Inflammatory macrophage treated with lipopolysaccharide for 4 hours (primary cell): ENCODE measurements at regions not wholly inside any gene's neighbourhood (a gene's known extent, or its start where the extent isn't known, plus 50 kb on each side); places are given as distances from the start of the nearest gene placed in this dataset.
"Not testable (repeated sequence)": the region's sequence is repeated elsewhere in the genome, so short reads cannot be mapped to it uniquely, and the experiment has no call there.

Source experiments
- DNase-seq: peaks from one replicate; pipeline ENCODE4 v3.0.0-alpha.2; 2020

DNA sequence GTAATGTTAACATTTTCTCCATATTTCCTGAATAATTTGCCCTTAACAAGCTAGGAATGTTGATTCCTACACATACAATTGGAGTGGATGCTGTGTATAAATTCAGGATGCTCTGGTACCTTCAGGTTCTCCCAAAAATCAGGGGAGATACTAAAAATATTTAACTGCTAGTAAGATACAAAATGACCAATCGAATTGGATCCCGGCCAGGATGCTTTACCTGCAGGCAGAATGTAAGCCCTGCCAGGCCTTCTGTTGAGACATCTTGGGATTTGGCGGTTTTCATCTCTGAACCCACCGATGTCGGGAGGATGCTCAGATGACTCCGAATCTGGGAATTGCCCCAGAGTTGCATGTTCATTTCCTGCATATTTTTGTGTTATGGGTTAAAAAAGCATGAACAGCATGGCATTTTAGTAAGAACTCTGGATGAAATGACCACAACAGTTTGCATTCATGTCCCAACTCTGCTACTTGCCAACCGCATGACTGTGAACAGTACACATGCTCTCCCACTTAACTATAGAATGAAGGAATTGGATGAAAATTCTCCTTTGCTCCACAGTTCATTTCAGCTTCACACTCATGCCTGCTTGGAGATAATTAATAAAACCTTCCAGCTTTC lies 241.4 kb upstream of the TBL1XR1 start:
- DNase-seq, result no peak

DNA sequence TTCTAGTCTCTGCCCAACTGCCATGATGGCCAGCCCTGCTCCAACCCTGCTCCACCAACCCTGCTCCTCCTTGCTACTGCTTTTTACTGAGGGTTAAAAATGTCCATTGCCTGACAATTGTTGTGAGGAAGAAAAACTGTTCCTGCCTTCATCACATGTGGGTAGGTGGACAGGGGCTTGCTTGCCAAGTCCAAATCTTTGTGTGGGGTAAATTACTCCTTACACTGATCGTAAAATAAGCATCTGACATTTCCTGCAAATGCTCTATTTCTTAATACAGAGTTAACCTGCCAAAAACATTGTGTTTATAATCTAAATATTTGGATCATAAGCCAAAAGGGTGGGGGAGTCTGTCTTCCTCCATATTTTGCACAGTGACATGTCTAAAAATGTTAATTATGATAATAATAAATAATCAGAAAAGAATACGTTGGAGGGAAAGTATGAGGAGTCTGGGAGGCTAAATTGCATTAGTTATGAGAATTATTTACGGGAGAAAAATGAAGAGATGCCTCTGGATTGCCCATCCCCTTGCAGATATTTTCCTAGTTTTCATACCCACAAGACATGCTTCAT lies 242.5 kb upstream of the TBL1XR1 start:
- no peak for DNase-seq

DNA sequence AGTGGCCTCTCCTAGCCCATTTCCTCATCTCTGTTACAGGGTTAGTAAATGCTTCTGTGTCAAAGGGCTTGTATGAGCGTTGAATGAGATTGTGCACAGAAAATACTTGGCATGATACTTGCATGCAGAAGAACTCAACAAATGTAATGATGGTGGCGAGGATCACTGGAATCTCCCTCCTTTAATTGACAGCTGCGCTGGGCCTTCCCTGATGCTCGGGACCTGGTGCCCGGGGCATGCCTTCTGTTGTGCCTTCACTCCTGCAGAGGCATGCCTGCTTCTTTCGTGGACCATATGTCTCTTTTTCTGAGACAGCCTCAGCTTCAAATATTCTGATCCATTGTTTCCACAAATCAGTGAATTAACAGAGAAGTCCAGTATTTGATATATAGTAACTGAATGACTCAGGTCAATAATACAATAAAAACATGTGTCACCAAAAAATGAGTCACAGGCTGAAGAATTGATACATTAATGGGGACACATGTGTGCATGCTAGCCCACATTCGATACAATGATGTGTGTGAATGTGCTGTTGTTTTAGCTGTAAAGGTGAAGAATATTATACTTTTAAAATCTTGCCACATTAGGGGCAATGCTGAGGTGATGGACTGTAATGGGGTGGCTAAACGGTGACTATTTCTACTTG lies 243.3 kb upstream of the TBL1XR1 start:
- no peak for DNase-seq

DNA sequence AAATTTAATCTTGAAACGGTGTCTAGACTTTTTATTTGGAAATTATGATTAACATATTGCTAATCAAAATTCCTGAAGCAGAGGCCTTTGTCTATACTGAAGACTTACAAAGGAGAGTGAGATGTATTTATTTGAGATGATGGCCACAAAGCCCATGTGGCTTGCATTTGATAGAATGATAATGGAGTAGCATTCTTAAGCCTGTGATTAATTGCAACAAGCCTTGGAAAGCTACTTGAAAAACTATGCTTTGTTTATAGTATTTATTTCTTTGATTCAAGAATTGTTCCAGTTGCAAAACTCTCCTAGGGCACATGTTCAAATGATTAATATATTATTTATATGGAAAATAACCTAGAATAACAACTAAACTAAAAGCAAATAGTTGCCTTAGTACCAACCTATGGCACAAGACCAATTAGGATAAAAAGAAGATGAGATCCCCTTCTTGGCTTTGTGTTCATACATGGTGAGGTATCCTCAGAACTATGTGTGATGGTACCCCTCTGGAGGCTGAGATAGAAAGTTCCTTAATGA lies 244.1 kb upstream of the TBL1XR1 start:
- DNase-seq, result no peak

- DNase-seq, result peak; percentile 77
Observed at GRCh38 chr3:177441813-177442646, 244.7 kb upstream of the TBL1XR1 start.

DNA sequence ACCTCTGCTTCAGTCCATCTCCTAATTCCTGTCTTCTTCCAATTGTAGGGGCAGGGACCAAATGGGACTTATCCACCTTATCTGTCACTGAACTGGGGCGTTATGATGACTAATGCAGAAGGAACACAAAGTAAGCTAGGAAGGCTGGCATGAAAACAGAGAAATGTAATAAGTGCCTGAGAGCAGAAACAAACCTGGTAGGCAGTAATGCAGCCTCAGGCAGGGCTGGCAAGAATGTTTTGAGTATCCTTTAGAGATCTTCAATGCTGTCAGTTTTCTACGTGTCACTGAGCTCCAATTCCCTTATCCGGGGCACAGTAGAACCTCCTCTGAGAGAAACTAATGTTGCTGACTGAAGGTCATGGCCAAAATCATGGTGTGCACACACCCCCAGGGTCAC lies 246.2 kb upstream of the TBL1XR1 start:
- DNase-seq, result no peak

DNA sequence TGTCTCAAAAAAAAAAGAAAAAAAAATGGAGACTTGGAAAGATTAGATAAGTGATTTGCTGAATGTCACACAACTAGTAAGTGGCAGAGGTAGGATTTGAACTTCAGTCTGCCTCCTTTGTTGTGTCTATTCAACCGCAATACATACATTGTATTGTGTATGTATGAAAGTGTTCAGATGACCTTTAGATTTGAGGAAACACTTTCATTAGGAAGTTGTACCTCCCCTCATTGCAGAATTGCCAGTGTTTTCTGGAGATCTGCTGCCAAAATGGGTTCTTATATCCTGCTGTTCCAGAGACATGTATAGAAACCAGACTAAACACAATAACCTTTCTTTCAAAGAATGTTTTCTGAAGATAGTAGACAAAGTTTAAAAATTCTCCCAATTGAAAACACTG lies 247.4 kb upstream of the TBL1XR1 start:
- peak; percentile 54 for DNase-seq

- no peak for DNase-seq
Observed at GRCh38 chr3:177445549-177445948, 248.3 kb upstream of the TBL1XR1 start.

DNA sequence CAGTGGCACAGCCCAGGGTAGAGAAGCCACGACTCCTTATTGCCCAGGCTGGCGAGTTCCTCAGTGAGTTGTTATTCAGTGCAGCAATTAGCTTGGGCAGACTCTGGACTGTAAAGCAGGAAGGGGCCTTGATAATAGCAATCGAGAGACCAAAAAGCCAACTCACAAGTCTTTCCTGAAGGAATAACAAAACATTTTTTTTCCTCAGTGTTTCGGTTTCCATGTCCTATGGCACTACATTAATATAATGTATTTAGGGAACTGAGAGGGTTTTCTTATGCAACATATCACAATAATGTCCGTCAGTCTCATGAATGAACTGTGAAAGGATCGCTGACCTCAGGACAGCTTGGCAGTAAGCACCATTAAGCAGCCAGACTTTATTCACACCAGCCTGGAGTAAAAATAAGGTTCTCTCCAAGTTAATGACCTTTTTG lies 248.9 kb upstream of the TBL1XR1 start:
- DNase-seq, result peak; percentile 95

GRCh38 chr3:177447938-177448337 lies 250.7 kb upstream of the TBL1XR1 start:
- DNase-seq, result no peak

GRCh38 chr3:177448987-177449359 lies 251.7 kb upstream of the TBL1XR1 start:
- no peak for DNase-seq

DNA sequence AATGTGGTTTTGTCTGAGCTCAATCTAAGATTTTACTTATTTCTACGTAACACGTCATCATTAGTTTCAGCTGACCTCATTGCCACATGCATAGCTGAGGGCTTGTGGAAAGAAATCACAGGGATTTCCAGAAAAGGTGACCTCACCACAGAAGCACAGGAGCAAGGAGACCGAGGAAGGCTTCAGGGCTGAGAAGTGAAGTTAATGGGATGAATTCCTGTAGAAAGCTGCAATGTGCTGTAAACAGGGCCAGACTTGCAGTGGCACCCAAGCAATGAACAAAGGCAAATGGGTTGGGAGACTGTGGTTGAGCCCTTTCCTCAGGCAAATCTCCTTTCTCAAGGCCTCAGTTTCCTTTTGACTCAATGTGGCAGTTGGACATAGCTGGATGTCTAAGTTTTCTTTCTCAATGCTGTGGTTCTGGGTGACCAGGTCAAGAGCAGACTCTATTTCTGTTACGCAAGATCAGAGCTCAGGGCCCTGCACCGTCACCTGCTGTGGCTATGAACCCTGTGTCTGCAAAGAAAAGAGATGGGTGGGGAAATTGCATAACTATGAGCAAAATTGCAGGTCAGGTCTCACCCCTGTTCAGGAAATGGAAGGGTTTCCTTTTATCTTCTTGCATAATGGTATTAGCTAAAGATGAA lies 252.2 kb upstream of the TBL1XR1 start:
- peak; percentile 96 for DNase-seq

- no peak for DNase-seq
Observed at GRCh38 chr3:177451301-177451750, 254.0 kb upstream of the TBL1XR1 start.

GRCh38 chr3:177451864-177452830 lies 254.9 kb upstream of the TBL1XR1 start:
- DNase-seq, result peak; percentile 96

DNA sequence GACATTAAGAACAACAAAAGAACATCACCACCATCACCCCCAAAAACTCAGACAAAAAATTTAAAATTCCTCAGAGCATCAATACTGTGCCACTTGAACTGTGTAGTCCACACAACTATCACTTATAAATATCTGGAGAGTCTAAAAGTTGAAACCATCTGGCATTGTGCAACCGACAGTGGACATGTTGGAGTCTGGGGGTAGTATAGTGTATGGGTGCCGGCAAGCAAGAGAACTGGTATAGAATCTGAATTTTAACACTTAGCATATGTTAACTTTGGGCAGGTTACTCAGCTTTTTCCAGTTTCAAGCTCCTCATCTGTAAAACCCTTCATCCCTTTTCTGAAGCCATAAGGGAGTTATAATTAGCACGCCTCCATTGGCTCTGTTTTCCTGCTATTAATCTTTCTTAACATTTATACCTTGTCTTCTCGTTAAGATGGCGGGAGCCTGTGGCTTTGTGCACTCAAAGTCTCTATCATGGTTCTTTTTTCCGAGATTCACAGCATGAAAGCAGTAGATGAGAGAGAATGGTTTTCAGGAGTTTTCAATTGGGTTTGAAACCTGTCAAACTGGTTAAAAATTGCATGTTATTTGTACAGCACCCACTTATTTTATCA lies 255.7 kb upstream of the TBL1XR1 start:
- no peak for DNase-seq

DNA sequence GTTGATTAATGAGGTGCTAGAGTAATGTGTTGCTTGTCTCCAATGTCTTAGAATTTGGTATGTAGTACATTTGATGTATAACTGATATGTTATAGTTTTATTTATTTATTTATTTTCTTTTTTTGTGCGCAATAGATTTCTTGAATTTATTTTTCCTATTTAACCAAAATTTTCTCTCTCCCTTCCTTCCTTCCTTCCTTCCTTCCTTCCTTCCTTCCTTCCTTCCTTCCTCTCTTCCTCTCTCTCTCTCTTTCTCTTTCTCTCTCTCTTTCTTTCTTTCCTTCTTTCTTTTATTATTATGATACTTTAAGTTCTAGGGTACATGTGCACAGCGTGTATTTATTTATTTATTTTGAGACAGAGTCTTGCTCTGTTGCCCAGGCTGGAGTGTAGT lies 256.2 kb upstream of the TBL1XR1 start:
- DNase-seq, result no peak

DNA sequence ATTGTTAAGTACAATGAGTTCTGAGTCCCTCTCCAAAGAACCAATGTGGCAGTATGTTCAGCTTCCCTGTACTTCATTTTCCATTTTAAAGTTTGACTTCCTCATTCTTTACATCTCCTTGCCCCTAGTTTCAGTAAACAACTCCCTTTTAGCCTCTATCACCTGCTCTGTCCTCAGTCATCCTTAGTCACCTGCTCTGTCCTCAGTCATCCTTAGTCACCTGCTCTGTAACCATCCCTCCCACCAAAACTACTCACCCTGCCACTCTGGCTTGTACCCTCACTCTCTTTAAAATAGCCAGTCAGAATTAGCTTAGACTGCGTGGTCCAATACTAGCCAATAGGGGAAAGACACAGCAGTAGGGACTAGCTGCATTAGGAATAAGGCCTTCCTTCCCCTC lies 259.9 kb upstream of the TBL1XR1 start:
- not testable (repeated sequence) for DNase-seq

- no peak for DNase-seq
Observed at GRCh38 chr3:177459401-177459800, 262.1 kb upstream of the TBL1XR1 start.

- DNase-seq, result no peak
Observed at GRCh38 chr3:177460047-177460446, 262.8 kb upstream of the TBL1XR1 start.

DNA sequence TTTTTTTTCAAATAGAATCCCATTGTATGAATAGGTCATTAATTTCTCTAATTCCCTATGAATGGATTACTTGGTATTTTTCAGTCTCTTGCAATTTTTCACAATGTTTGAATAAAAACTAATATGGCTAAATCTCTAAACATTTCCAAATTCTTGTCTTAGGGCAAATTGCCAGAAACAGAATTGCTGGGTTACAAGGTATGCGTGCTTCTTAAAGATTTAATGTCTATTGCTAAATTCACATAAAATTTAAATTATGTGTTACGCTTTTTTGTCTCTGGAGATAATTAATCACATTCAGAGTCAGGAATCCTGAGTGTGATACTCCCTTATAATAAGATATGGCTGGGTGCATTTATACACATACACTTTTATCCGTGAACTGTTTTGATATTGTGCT lies 264.5 kb upstream of the TBL1XR1 start:
- DNase-seq, result no peak

DNA sequence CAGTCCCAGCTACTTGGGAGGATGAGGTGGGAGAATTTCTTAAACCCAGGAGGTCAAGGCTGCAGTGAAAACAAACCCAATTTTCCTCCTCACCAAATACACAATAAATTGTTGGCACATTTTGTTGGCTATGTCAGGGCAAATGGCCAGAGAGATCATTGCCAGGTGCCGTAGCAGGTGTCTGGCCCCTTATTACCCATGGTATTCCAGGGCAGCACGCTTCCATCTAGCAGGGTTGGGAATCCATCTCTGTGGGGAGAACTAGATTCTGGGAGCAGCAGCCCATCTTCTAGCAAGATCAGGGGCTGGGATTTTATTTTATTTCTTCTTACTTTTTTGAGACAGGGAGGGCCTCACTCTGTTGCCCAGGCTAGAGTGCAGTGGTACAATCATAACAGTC lies 266.1 kb upstream of the TBL1XR1 start:
- not testable (repeated sequence) for DNase-seq
